HG03159 (cell line): ENCODE measurements at regions not wholly inside any gene's neighbourhood (a gene's known extent, or its start where the extent isn't known, plus 50 kb on each side); places are given as distances from the start of the nearest gene placed in this dataset.
A peak's percentile ranks its signal among the peaks of the same experiment; 100 is the strongest.

Source experiments
- ATAC-seq: cut with Tn5 transposase; IDR thresholded peaks from one replicate; pipeline ENCODE4 v1.9.1; 2021; ENCODE audit warnings: mild to moderate bottlenecking, moderate library complexity; ENCODE audit not compliant: unreplicated experiment

GRCh38 chr2:236489895-236490404, 79.7 kb upstream of the ACKR3 start:
- ATAC-seq, result no peak

- no peak for ATAC-seq
Observed at GRCh38 chr2:236496340-236496739, 73.3 kb upstream of the ACKR3 start.

- ATAC-seq, result no peak
Observed at GRCh38 chr2:236498369-236498768, 71.3 kb upstream of the ACKR3 start.

GRCh38 chr2:236499691-236500578, 69.7 kb upstream of the ACKR3 start:
- ATAC-seq, result no peak

GRCh38 chr2:236501026-236501425, 68.6 kb upstream of the ACKR3 start:
- no peak for ATAC-seq

GRCh38 chr2:236501531-236501930, 68.1 kb upstream of the ACKR3 start:
- ATAC-seq, result no peak

- ATAC-seq, result no peak
Observed at GRCh38 chr2:236503100-236503499, 66.5 kb upstream of the ACKR3 start.

- ATAC-seq, result no peak
Observed at GRCh38 chr2:236503583-236503982, 66.0 kb upstream of the ACKR3 start.

GRCh38 chr2:236505041-236505440, 64.6 kb upstream of the ACKR3 start:
- no peak for ATAC-seq

GRCh38 chr2:236505648-236506047, 64.0 kb upstream of the ACKR3 start:
- no peak for ATAC-seq

- ATAC-seq, result no peak
Observed at GRCh38 chr2:236507393-236508085, 62.1 kb upstream of the ACKR3 start.

GRCh38 chr2:236508466-236508865, 61.2 kb upstream of the ACKR3 start:
- ATAC-seq, result no peak

- ATAC-seq, result no peak
Observed at GRCh38 chr2:236510034-236510433, 59.6 kb upstream of the ACKR3 start.

- no peak for ATAC-seq
Observed at GRCh38 chr2:236511266-236511665, 58.4 kb upstream of the ACKR3 start.

- no peak for ATAC-seq
Observed at GRCh38 chr2:236512267-236512666, 57.4 kb upstream of the ACKR3 start.

GRCh38 chr2:236512902-236513435, 56.7 kb upstream of the ACKR3 start:
- peak; percentile 92 for ATAC-seq

GRCh38 chr2:236513956-236514355, 55.7 kb upstream of the ACKR3 start:
- ATAC-seq, result no peak

GRCh38 chr2:236516708-236517107, 52.9 kb upstream of the ACKR3 start:
- no peak for ATAC-seq

- no peak for ATAC-seq
Observed at GRCh38 chr2:236517251-236518031, 52.2 kb upstream of the ACKR3 start.
